ENCODE measurements at regions not wholly inside any gene's neighbourhood (a gene's known extent, or its start where the extent isn't known, plus 50 kb on each side); places are given as distances from the start of the nearest gene placed in this dataset.

GRCh38 chr3:124492824-124493223 lies 237.4 kb upstream of the UMPS start:
- WGBS, 5 donors = 66 to 79% (median 73%) methylated on average over 4 of the region's 4 CpGs
- peak; percentile 69 to 76 for DNase-seq
- TF ChIP-seq EP300 (IDR thresholded peaks at IDR 0.05) (no peak), CTCF (IDR thresholded peaks at IDR 0.05) (peak in 4 of 7 experiments; percentile 31 to 53 (median 42))
- H3K27me3 ChIP-seq = no peaks in the 10 kb centered on the region
- peaks cover 0 to 22% (median 7%) of the 10 kb centered on the region in 4 donors for H3K36me3 ChIP-seq
- H3K9me3 ChIP-seq = no peaks in the 10 kb centered on the region
- H3K27ac ChIP-seq = no peak overlapping the region
- H3K4me3 ChIP-seq = no peak overlapping the region
- intact Hi-C loops (cut with DNase I; ENCODE audit: low total_unique reads) = loop anchor here (10.0 kb wide), 1 partner anchor 52 kb away; no protein-coding TSS in a partner anchor
- peaks cover 0 to 4% (median 0%) of the 10 kb centered on the region in 4 donors for H3K4me1 ChIP-seq

GRCh38 chr3:124496061-124496460 lies 234.2 kb upstream of the UMPS start:
- H3K27ac ChIP-seq = no peak overlapping the region
- peaks cover 0 to 6% (median 2%) of the 10 kb centered on the region in 4 donors for H3K36me3 ChIP-seq
- intact Hi-C loops (cut with DNase I; ENCODE audit: low total_unique reads) = loop anchor here (10.0 kb wide), 1 partner anchor 49 kb away; no protein-coding TSS in a partner anchor
- no peak overlapping the region for H3K4me3 ChIP-seq
- peaks cover 0 to 3% (median 0%) of the 10 kb centered on the region in 4 donors for H3K4me1 ChIP-seq
- TF ChIP-seq POLR2AphosphoS5 (IDR thresholded peaks at IDR 0.05) (no peak), POLR2A (IDR thresholded peaks at IDR 0.05) (no peak), EP300 (IDR thresholded peaks at IDR 0.05) (no peak), CTCF (IDR thresholded peaks at IDR 0.05) (no peak)
- no peak for DNase-seq
- no peaks in the 10 kb centered on the region for H3K27me3 ChIP-seq
- no peaks in the 10 kb centered on the region for H3K9me3 ChIP-seq
- WGBS, 5 donors = 57 to 75% (median 67%) methylated on average over 2 of the region's 2 CpGs

- Histone ChIP-seq H3K4me3 (no peak overlapping the region), H3K27ac (no peak overlapping the region), H3K36me3 (no peaks in the 10 kb centered on the region), H3K9me3 (no peaks in the 10 kb centered on the region), H3K4me1 (no peaks in the 10 kb centered on the region), H3K27me3 (no peaks in the 10 kb centered on the region)
- no peak for DNase-seq
- intact Hi-C loops (cut with DNase I; ENCODE audit: low total_unique reads) = loop anchor here (10.0 kb wide), 1 partner anchor 47 kb away; no protein-coding TSS in a partner anchor
- whole genome bisulfite sequencing, 5 donors = 52 to 79% (median 77%) methylated on average over 1 of the region's 1 CpG
- no peak for TF ChIP-seq EP300 (IDR thresholded peaks at IDR 0.05)
- no peak for TF ChIP-seq POLR2A (IDR thresholded peaks at IDR 0.05)
- TF ChIP-seq CTCF (IDR thresholded peaks at IDR 0.05) = no peak
- no peak for TF ChIP-seq POLR2AphosphoS5 (IDR thresholded peaks at IDR 0.05)
Measured at GRCh38 chr3:124497487-124497886, 232.8 kb upstream of the UMPS start.

- peaks cover 0 to 3% (median under 1%) of the 10 kb centered on the region in 4 donors for H3K4me1 ChIP-seq
- DNase-seq = no peak
- no peaks in the 10 kb centered on the region for H3K9me3 ChIP-seq
- no peak for TF ChIP-seq POLR2A (IDR thresholded peaks at IDR 0.05)
- TF ChIP-seq CTCF (IDR thresholded peaks at IDR 0.05) = no peak
- TF ChIP-seq EP300 (IDR thresholded peaks at IDR 0.05) = no peak
- no peak for TF ChIP-seq POLR2AphosphoS5 (IDR thresholded peaks at IDR 0.05)
- no peak overlapping the region for H3K4me3 ChIP-seq
- intact Hi-C loops (cut with DNase I; ENCODE audit: low total_unique reads) = loop anchor here (10.0 kb wide), 1 partner anchor 46 kb away; no protein-coding TSS in a partner anchor
- no peak overlapping the region for H3K27ac ChIP-seq
- no peaks in the 10 kb centered on the region for H3K36me3 ChIP-seq
- WGBS, 5 donors = 77 to 86% (median 80%) methylated on average over 4 of the region's 4 CpGs
- H3K27me3 ChIP-seq = no peaks in the 10 kb centered on the region
Measured at GRCh38 chr3:124498891-124499290, 231.4 kb upstream of the UMPS start.

Data from stomach (tissue), 8 donors.